ENCODE measurements at regions not wholly inside any gene's neighbourhood (a gene's known extent, or its start where the extent isn't known, plus 50 kb on each side); places are given as distances from the start of the nearest gene placed in this dataset.

DNA sequence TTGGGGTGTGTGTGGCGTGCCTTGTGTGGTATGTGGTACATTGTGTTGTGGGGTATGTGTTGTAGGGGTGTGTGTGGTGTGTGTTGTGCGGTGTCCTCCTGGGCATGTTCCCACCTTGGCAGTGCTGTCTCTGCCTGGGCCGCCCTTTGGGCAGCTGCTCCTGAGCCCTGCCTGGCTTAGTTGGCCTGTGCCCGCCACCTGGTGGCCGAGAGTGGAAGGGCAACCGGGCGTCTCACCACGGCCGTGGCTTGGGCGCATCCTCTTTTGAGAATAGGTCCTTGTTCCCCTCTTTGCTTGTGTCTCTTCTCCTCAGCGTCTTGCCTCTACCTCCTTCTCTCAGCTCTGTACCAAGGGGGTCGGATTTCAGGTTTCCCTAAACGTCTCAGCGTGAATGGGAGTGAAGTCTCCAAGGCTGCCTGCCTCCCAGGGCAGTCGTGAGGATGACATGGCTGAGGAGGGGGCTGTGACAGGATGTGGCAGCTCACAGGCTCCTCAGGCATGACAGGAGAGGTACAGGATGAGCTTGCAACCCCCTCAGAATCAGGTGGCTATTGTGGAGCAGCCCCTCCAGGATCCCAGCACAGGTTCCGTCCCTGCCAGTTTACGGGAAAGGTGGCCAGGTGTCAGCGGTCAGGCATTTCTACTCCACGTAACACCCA, 98.4 kb upstream of the PODXL start:
- POLR2A ChIA-PET: no interaction called here
- no peaks in the 10 kb centered on the region for H3K27me3 Mint-ChIP-seq
- peak; percentile 84 for DNase-seq
- no peaks in the 10 kb centered on the region for H3K4me1 Mint-ChIP-seq
- CTCF ChIA-PET: interaction anchor here (0.6 to 1.7 kb wide), 7 partner anchors 10 to 146 kb away, joined by 3 to 5 read pairs (median 3); no protein-coding TSS in a partner anchor
- H3K4me3 Mint-ChIP-seq: no peak overlapping the region
- H3K36me3 Mint-ChIP-seq (ENCODE audit: low read depth): no peaks in the 10 kb centered on the region
- peaks cover 4% of the 10 kb centered on the region for H3K9me3 Mint-ChIP-seq
- H3K27ac Mint-ChIP-seq: no peak overlapping the region

- H3K27me3 Mint-ChIP-seq: no peaks in the 10 kb centered on the region
- H3K4me3 Mint-ChIP-seq: no peak overlapping the region
- ChIA-PET CTCF (interaction anchor here (0.6 to 1.7 kb wide), 5 partner anchors 10 to 109 kb away, joined by 3 to 5 read pairs (median 3); no protein-coding TSS in a partner anchor), POLR2A (no interaction called here)
- H3K36me3 Mint-ChIP-seq (ENCODE audit: low read depth): no peaks in the 10 kb centered on the region
- no peaks in the 10 kb centered on the region for H3K4me1 Mint-ChIP-seq
- no peak overlapping the region for H3K27ac Mint-ChIP-seq
- no peak for DNase-seq
- peaks cover 4% of the 10 kb centered on the region for H3K9me3 Mint-ChIP-seq
Measured at GRCh38 chr7:131654249-131654558, 97.8 kb upstream of the PODXL start.

- Mint-ChIP-seq H3K36me3 (ENCODE audit: low read depth) (no peaks in the 10 kb centered on the region), H3K4me3 (no peak overlapping the region), H3K4me1 (no peaks in the 10 kb centered on the region), H3K27ac (no peak overlapping the region), H3K27me3 (peaks cover 4% of the 10 kb centered on the region), H3K9me3 (peaks cover 4% of the 10 kb centered on the region)
- CTCF ChIA-PET: no interaction called here
- POLR2A ChIA-PET: no interaction called here
- no peak for DNase-seq
Measured at GRCh38 chr7:131653418-131654248, 97.2 kb upstream of the PODXL start.

DNA sequence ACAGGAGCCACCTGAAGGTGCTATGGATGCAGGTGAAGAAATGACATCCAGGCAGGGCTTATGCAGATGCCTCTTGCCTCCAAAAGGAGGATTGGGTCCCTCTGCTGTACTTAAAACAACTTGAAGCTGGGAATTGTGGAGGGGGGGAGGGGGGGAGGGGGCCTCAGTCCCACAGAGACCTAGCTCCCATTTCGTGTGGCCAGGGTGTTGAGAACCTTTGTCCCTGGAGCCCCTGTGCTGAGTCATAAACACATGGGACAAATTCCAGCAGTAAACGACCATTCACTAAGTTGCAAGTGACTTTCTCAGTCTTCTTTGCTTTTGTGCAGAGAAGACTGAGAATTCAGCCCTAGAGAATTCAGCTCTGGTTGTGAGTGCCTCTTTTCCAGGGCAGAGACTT, 96.5 kb upstream of the PODXL start:
- ChIA-PET CTCF (no interaction called here), POLR2A (no interaction called here)
- H3K4me3 Mint-ChIP-seq: no peak overlapping the region
- H3K27ac Mint-ChIP-seq: no peak overlapping the region
- peaks cover 4% of the 10 kb centered on the region for H3K27me3 Mint-ChIP-seq
- no peaks in the 10 kb centered on the region for H3K36me3 Mint-ChIP-seq (ENCODE audit: low read depth)
- DNase-seq: no peak
- H3K4me1 Mint-ChIP-seq: no peaks in the 10 kb centered on the region
- H3K9me3 Mint-ChIP-seq: peaks cover 4% of the 10 kb centered on the region

GRCh38 chr7:131652194-131652593, 95.8 kb upstream of the PODXL start:
- H3K4me3 Mint-ChIP-seq: no peak overlapping the region
- no peaks in the 10 kb centered on the region for H3K4me1 Mint-ChIP-seq
- H3K36me3 Mint-ChIP-seq (ENCODE audit: low read depth): no peaks in the 10 kb centered on the region
- H3K27ac Mint-ChIP-seq: no peak overlapping the region
- CTCF ChIA-PET: no interaction called here
- POLR2A ChIA-PET: no interaction called here
- peaks cover 4% of the 10 kb centered on the region for H3K27me3 Mint-ChIP-seq
- no peak for DNase-seq
- H3K9me3 Mint-ChIP-seq: peaks cover 4% of the 10 kb centered on the region

DNA sequence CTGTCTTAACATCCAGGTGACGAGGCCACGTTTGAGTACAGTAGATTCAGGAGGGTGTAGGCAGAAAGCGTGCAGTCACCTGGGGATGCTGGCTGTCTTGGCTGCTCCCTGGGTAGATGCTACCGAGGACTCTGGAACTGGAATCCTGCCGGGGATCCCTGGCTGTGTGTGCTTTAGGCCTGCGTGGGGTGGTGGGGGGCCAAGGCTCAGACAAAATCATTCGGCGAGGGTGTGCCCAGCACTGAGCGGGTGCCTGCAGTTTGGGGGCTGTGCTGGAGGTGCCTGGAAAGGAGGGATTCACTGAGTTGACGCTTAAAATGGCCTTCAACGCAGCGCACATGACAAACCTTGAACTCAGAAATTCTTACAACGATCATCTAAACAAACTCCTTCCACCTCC, 93.5 kb upstream of the PODXL start:
- no peak for DNase-seq
- no peak overlapping the region for H3K4me3 Mint-ChIP-seq
- no peak overlapping the region for H3K27ac Mint-ChIP-seq
- no peaks in the 10 kb centered on the region for H3K4me1 Mint-ChIP-seq
- H3K27me3 Mint-ChIP-seq: peaks cover 4% of the 10 kb centered on the region
- ChIA-PET CTCF (no interaction called here), POLR2A (no interaction called here)
- H3K36me3 Mint-ChIP-seq (ENCODE audit: low read depth): no peaks in the 10 kb centered on the region
- H3K9me3 Mint-ChIP-seq: peaks cover 4% of the 10 kb centered on the region

- ChIA-PET POLR2A (no interaction called here), CTCF (no interaction called here)
- no peaks in the 10 kb centered on the region for H3K4me1 Mint-ChIP-seq
- no peaks in the 10 kb centered on the region for H3K36me3 Mint-ChIP-seq (ENCODE audit: low read depth)
- peaks cover 4% of the 10 kb centered on the region for H3K27me3 Mint-ChIP-seq
- peaks cover 3% of the 10 kb centered on the region for H3K9me3 Mint-ChIP-seq
- no peak overlapping the region for H3K27ac Mint-ChIP-seq
- no peak for DNase-seq
- no peak overlapping the region for H3K4me3 Mint-ChIP-seq
Measured at GRCh38 chr7:131649003-131649541, 92.6 kb upstream of the PODXL start.

DNA sequence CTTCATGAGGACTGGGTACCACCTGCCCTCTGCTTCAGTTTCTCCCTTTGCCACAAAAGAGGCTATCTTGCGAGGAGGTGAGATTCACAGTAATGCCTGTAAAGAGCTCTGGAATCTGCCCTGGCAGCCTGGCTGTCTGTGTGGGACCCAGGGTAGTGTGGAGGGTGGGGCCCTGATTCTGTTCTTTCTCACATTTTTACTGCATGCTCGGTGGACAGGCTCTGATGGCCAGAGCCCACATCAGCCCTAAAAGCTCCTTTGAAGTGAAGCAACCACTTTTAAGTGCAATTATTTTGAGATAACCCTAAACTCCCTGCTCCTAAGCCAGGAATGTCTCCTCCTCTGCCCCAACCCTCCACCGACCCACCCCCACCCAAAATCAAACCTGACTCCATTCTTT, 92.1 kb upstream of the PODXL start:
- peaks cover 4% of the 10 kb centered on the region for H3K27me3 Mint-ChIP-seq
- CTCF ChIA-PET: no interaction called here
- POLR2A ChIA-PET: no interaction called here

DNA sequence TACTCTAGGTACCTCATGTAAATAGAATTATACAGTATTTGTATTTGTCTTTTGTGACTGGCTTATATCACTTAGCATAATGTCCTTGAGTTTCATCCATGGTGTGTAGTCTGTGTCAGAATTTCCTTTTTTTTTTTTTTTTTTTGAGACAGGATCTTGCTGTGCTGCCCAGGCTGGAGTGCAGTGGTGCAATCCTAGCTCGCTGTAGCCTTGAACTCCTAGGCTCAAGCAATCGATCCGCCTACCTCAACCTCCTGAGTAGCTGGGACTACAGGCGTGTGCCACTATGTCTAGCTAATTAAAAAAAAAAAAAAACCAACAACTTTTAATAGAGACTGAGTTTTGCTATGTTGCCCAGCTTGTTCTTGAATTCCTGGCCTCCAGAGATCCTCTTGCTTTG, 89.8 kb upstream of the PODXL start:
- POLR2A ChIA-PET: no interaction called here
- Mint-ChIP-seq H3K27ac (no peak overlapping the region), H3K4me3 (no peak overlapping the region), H3K9me3 (no peaks in the 10 kb centered on the region), H3K27me3 (peaks cover 6% of the 10 kb centered on the region), H3K36me3 (ENCODE audit: low read depth) (no peaks in the 10 kb centered on the region), H3K4me1 (no peaks in the 10 kb centered on the region)
- CTCF ChIA-PET: interaction anchor here (0.6 kb wide), 2 partner anchors 23 to 38 kb away, joined by 3 to 4 read pairs; no protein-coding TSS in a partner anchor
- no peak for DNase-seq

More for the DNA sequence above, 92.1 kb upstream of the PODXL start:
- H3K4me3 Mint-ChIP-seq: no peak overlapping the region
- H3K36me3 Mint-ChIP-seq (ENCODE audit: low read depth): no peaks in the 10 kb centered on the region
- no peaks in the 10 kb centered on the region for H3K4me1 Mint-ChIP-seq
- DNase-seq: no peak
- no peak overlapping the region for H3K27ac Mint-ChIP-seq
- no peaks in the 10 kb centered on the region for H3K9me3 Mint-ChIP-seq

GRCh38 chr7:131642429-131642828, 86.0 kb upstream of the PODXL start:
- CTCF ChIA-PET: interaction anchor here (1.2 to 1.3 kb wide), 2 partner anchors 12 to 49 kb away, joined by 3 to 4 read pairs; no protein-coding TSS in a partner anchor

GRCh38 chr7:131640686-131641085, 84.3 kb upstream of the PODXL start:
- no peak overlapping the region for H3K27ac Mint-ChIP-seq
- POLR2A ChIA-PET: no interaction called here
- peaks cover 2% of the 10 kb centered on the region for H3K27me3 Mint-ChIP-seq
- CTCF ChIA-PET: interaction anchor here (0.6 kb wide), 1 partner anchor 119 kb away, joined by 4 read pairs; no protein-coding TSS in a partner anchor
- H3K9me3 Mint-ChIP-seq: no peaks in the 10 kb centered on the region
- H3K36me3 Mint-ChIP-seq (ENCODE audit: low read depth): no peaks in the 10 kb centered on the region
- no peak for DNase-seq
- no peak overlapping the region for H3K4me3 Mint-ChIP-seq
- H3K4me1 Mint-ChIP-seq: no peaks in the 10 kb centered on the region

More at GRCh38 chr7:131642429-131642828, 86.0 kb upstream of the PODXL start:
- H3K27me3 Mint-ChIP-seq: peaks cover 2% of the 10 kb centered on the region
- H3K4me1 Mint-ChIP-seq: no peaks in the 10 kb centered on the region
- H3K9me3 Mint-ChIP-seq: no peaks in the 10 kb centered on the region
- no peak overlapping the region for H3K4me3 Mint-ChIP-seq
- POLR2A ChIA-PET: no interaction called here
- DNase-seq: no peak
- H3K27ac Mint-ChIP-seq: no peak overlapping the region
- H3K36me3 Mint-ChIP-seq (ENCODE audit: low read depth): no peaks in the 10 kb centered on the region

DNA sequence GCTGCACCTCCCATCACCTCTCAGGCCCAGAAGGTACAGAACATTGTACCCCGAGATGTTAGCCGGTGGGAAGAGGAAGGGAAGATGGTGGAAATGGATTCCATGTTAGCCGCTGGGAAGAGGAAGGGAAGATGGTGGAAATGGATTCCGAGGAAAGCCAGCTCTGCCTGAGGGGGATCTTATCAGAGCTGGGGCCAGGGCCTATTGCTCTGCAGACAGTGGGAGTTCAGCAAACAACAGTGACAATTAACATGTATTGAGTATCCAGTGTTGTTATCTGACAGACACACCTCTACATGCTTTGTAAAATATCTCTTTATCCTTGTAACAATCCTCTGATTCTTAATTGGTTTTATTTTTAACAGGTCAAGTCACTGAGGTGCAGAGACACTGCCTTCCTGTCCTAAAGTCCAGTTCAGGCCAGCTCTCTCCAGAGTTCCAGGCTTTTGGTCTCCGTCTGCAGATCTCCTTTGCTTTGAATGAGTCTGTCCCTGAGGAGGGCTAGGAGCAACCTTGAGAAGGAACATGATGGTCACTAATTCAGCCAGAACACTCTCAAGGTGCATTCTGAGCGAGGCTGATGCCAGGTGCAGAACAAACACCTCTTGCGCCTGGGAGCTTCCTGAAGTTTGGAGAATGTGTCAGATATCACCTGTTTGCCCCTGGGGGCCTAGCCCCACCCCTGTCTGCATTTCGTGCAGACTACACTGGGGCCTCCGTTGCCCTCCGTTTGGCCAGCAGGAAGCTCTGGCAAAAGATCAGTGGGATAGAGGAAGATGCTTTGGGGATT, 82.4 kb upstream of the PODXL start:
- CTCF ChIA-PET: no interaction called here
- no peak overlapping the region for H3K4me3 Mint-ChIP-seq
- no peaks in the 10 kb centered on the region for H3K4me1 Mint-ChIP-seq
- POLR2A ChIA-PET: no interaction called here
- H3K27me3 Mint-ChIP-seq: peaks cover 2% of the 10 kb centered on the region
- no peaks in the 10 kb centered on the region for H3K36me3 Mint-ChIP-seq (ENCODE audit: low read depth)
- H3K9me3 Mint-ChIP-seq: no peaks in the 10 kb centered on the region
- DNase-seq: no peak
- H3K27ac Mint-ChIP-seq: no peak overlapping the region

DNA sequence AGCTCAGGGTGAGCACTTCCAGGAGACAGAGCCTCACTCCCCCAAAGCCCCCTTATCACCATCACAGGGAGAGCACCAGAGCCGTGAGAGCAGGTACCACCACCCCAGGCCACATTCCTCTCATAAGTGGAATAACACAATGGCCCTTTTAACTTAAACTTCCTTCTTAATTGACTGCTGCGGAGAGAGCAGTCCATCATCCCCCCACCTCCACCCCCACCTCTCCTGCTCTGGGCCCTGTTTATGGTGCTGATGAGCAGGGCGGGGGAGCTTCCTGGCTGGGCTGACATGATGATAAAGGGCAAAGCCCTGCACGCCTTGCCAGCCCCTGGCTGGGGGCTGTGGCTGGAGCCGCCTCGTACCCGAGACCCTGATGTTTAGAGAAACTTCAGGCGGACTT, 81.4 kb upstream of the PODXL start:
- no peaks in the 10 kb centered on the region for H3K4me1 Mint-ChIP-seq
- H3K27ac Mint-ChIP-seq: no peak overlapping the region
- no peaks in the 10 kb centered on the region for H3K9me3 Mint-ChIP-seq
- no peak for DNase-seq
- H3K27me3 Mint-ChIP-seq: peaks cover 2% of the 10 kb centered on the region
- ChIA-PET CTCF (no interaction called here), POLR2A (no interaction called here)
- H3K36me3 Mint-ChIP-seq (ENCODE audit: low read depth): no peaks in the 10 kb centered on the region
- H3K4me3 Mint-ChIP-seq: no peak overlapping the region

All from activated CD4-positive, alpha-beta T cell treated with anti-CD3 and anti-CD28 coated beads, Interleukin-2, amount 10 ng/mL, durations not matched to agents 7 days and 5 days (primary cell).